ENCODE measurements at regions not wholly inside any gene's neighbourhood (a gene's known extent, or its start where the extent isn't known, plus 50 kb on each side); places are given as distances from the start of the nearest gene placed in this dataset.

GRCh38 chr2:19246496-19246895 lies 111.9 kb downstream of the OSR1 start:
- H3F3A ChIP-seq (ENCODE audit: control insufficient read depth, insufficient read depth), result no peaks in the 10 kb centered on the region
- H3K27ac ChIP-seq (ENCODE audit: low read depth, low read length), result no peak overlapping the region
- no peaks in the 10 kb centered on the region for H3K79me2 ChIP-seq (ENCODE audit: control insufficient read depth, low read length)
- H3K4me1 ChIP-seq (ENCODE audit: control insufficient read depth, low read length), result no peaks in the 10 kb centered on the region
- H3K4me2 ChIP-seq (ENCODE audit: low read length), result no peak overlapping the region
- H3K9me3 ChIP-seq (ENCODE audit: control insufficient read depth, insufficient read depth, low read length), result no peaks in the 10 kb centered on the region
- no peaks in the 10 kb centered on the region for H3K36me3 ChIP-seq (ENCODE audit: control insufficient read depth, low read length)
- H3K27me3 ChIP-seq (ENCODE audit: control insufficient read depth, low read length), result no peaks in the 10 kb centered on the region
- no peak for TF ChIP-seq EZH2phosphoT487 (IDR thresholded peaks at IDR 0.05; ENCODE audit: borderline replicate concordance, low read length)
- TF ChIP-seq, protein P1, sequence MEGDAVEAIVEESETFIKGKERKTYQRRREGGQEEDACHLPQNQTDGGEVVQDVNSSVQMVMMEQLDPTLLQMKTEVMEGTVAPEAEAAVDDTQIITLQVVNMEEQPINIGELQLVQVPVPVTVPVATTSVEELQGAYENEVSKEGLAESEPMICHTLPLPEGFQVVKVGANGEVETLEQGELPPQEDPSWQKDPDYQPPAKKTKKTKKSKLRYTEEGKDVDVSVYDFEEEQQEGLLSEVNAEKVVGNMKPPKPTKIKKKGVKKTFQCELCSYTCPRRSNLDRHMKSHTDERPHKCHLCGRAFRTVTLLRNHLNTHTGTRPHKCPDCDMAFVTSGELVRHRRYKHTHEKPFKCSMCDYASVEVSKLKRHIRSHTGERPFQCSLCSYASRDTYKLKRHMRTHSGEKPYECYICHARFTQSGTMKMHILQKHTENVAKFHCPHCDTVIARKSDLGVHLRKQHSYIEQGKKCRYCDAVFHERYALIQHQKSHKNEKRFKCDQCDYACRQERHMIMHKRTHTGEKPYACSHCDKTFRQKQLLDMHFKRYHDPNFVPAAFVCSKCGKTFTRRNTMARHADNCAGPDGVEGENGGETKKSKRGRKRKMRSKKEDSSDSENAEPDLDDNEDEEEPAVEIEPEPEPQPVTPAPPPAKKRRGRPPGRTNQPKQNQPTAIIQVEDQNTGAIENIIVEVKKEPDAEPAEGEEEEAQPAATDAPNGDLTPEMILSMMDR (IDR thresholded peaks at IDR 0.05; ENCODE audit: low read depth, low read length, poor library complexity, severe bottlenecking), result no peak
- H4K20me1 ChIP-seq (ENCODE audit: control insufficient read depth, insufficient read depth, low read depth, low read length), result no peaks in the 10 kb centered on the region
- H3K9me2 ChIP-seq (replicated peaks; ENCODE audit: control insufficient read depth, low read length), result no peaks in the 10 kb centered on the region
- no peak overlapping the region for H3K4me3 ChIP-seq (ENCODE audit: low read length)

DNA sequence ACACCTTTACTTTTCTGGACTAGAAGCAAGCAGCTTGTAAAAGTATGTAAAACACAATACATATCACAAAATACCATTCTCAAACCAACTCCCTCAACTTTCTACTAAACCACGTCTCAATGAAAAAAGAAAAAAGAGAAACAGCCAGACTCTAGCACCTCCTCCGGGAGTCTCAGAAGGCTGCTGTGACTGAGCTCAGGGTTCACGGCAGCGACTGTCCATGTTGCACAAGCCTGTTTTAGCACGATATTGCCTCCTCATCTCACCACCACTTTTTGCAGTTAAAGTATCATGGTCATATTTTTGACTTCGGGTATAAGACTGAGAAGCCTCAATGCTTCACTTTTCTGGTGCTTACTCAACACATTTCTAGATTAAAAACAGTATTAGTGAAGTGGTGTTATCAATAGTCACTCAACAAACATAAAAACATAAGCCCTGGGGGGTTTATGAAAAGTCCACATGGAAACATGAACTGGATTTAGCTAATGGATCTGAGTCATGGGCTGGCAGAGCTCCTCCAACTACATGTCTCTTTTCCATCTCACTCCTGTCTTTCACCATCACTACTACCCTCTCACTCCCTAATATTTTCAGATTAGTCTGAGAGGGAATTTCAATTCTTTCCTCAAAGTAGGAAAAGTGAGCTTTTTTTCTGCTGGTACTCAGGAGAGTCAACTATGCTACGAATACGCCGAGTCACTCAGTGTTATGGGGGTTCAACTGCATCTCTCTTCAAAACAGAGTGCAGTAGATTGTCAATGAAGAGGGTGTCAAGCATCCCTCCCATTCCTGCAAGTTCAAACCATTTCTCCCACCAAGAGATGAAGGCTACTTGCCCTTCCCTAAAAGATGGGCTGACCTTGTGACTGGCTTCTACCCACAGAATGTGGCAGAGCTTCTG lies 113.7 kb downstream of the OSR1 start:
- Histone ChIP-seq H3K27me3 (ENCODE audit: control insufficient read depth, low read length) (no peaks in the 10 kb centered on the region), H3K79me2 (ENCODE audit: control insufficient read depth, low read length) (no peaks in the 10 kb centered on the region), H3F3A (ENCODE audit: control insufficient read depth, insufficient read depth) (no peaks in the 10 kb centered on the region), H3K4me2 (ENCODE audit: low read length) (no peak overlapping the region), H3K9me2 (replicated peaks; ENCODE audit: control insufficient read depth, low read length) (no peaks in the 10 kb centered on the region), H3K27ac (ENCODE audit: low read depth, low read length) (no peak overlapping the region), H3K9me3 (ENCODE audit: control insufficient read depth, insufficient read depth, low read length) (no peaks in the 10 kb centered on the region), H3K36me3 (ENCODE audit: control insufficient read depth, low read length) (no peaks in the 10 kb centered on the region), H4K20me1 (ENCODE audit: control insufficient read depth, insufficient read depth, low read depth, low read length) (no peaks in the 10 kb centered on the region), H3K4me1 (ENCODE audit: control insufficient read depth, low read length) (no peaks in the 10 kb centered on the region), H3K4me3 (ENCODE audit: low read length) (no peak overlapping the region)
- TF ChIP-seq, protein P1 (IDR thresholded peaks at IDR 0.05; ENCODE audit: low read depth, low read length, poor library complexity, severe bottlenecking), result no peak
- TF ChIP-seq EZH2phosphoT487 (IDR thresholded peaks at IDR 0.05; ENCODE audit: borderline replicate concordance, low read length), result no peak

DNA sequence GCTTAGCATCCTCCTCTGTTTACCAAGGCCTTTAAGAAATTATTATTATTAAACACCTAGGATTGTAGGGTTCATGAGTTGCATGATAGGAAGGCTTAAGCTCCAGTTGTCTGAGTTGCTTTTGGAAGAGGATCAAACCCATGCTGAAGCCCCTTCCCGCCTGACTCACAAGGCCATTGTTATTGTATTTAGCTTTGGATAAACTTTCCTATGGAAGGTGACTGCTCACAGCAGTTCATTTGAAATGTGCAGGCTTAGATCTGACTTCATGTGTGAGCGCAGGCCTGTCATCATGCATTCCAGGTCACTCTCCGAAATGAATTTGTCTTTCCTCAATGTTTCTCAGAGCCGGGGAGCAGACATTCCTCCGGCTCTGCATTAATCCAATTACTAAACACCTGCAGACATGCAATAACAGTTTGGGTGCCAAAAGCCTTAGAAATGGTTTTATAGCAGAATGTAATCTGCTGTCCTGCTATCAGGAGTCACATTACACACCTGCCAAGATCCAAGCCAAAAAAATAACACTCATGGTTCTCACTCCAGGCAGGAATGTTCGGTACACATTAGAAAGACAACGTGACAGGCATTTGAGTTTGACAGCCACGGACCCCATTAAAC lies 119.9 kb downstream of the OSR1 start:
- H3K9me3 ChIP-seq (ENCODE audit: control insufficient read depth, insufficient read depth, low read length), result no peaks in the 10 kb centered on the region
- H3K79me2 ChIP-seq (ENCODE audit: control insufficient read depth, low read length), result no peaks in the 10 kb centered on the region
- TF ChIP-seq EZH2phosphoT487 (IDR thresholded peaks at IDR 0.05; ENCODE audit: borderline replicate concordance, low read length), result no peak
- TF ChIP-seq, protein P1 (IDR thresholded peaks at IDR 0.05; ENCODE audit: low read depth, low read length, poor library complexity, severe bottlenecking), result no peak
- no peaks in the 10 kb centered on the region for H3K4me1 ChIP-seq (ENCODE audit: control insufficient read depth, low read length)
- no peak overlapping the region for H3K4me3 ChIP-seq (ENCODE audit: low read length)
- H3K27me3 ChIP-seq (ENCODE audit: control insufficient read depth, low read length), result no peaks in the 10 kb centered on the region
- H3K36me3 ChIP-seq (ENCODE audit: control insufficient read depth, low read length), result no peaks in the 10 kb centered on the region
- H3K27ac ChIP-seq (ENCODE audit: low read depth, low read length), result no peak overlapping the region
- H4K20me1 ChIP-seq (ENCODE audit: control insufficient read depth, insufficient read depth, low read depth, low read length), result no peaks in the 10 kb centered on the region
- H3F3A ChIP-seq (ENCODE audit: control insufficient read depth, insufficient read depth), result no peaks in the 10 kb centered on the region
- no peaks in the 10 kb centered on the region for H3K9me2 ChIP-seq (replicated peaks; ENCODE audit: control insufficient read depth, low read length)
- H3K4me2 ChIP-seq (ENCODE audit: low read length), result no peak overlapping the region

Data from DOHH2 (cell line).